GM21723 (cell line): ENCODE measurements at regions not wholly inside any gene's neighbourhood (a gene's known extent, or its start where the extent isn't known, plus 50 kb on each side); places are given as distances from the start of the nearest gene placed in this dataset.
"Not testable (repeated sequence)": the region's sequence is repeated elsewhere in the genome, so short reads cannot be mapped to it uniquely, and the experiment has no call there.

Source experiments
- ATAC-seq: cut with Tn5 transposase; IDR thresholded peaks from one replicate; pipeline ENCODE4 v1.9.1; 2021; ENCODE audit warnings: mild to moderate bottlenecking, moderate library complexity; ENCODE audit not compliant: unreplicated experiment

DNA sequence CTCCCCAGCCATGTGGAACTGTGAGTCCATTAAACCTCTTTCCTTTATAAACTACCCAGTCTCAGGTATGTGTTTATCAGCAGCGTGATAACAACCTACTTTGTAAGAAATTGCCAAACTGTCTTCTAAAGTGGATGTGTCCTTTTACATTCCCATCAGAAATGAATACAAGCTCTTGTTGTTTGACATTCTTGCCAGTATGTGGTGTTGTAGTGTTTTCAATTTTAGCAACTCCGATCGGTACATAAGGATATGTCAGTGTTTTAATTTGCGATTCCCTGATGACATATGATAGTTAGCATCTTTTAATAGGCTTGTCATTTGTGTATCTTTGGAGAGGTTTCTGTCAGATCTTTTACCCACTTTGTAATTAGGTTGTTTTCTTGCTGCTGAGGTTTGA is 1156.3 kb upstream of the CRIM1 start:
- no peak for ATAC-seq

DNA sequence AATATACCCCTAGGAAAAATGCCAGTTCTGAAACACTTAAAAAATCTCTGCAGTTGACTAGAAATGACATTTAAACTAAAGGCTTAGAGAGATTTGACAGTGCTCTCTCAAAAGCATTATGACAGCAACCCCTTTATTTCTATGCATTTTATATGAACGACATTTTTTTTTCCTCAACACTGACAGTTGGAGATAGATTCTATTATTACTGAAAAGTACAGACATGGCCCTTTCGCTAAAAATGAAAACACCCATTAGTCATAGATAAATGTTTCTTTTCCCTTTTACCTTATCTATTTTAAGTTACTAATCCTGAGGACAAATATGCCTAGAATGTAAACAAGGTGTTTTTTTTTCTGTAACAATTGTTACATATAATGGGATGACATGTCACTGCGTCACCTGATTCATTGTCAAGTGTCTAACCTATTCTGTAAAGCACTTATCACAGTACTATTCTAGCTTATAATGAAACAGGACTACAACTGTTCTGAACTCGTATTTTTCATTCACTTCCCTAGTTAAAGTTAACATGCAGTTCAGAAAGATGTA is 1169.6 kb upstream of the CRIM1 start:
- no peak for ATAC-seq

DNA sequence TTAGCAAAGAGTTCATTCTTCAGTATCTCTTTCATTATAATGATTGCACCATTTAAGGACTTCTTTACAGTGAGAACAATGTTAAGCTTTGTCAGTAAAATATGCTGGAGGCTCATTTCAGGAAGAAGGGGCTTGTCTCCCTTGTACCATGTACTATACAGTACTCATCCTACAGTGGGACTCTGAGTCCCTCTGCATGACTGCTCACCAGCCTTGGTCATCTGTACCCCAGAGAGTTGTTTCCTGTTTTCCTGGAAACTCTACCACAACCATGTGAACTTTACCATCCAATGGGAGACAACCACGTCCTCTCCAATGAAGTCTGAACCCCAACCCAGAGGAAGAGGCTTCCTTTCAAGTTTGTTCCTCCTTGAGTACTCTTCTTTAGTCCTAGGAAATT is 1171.1 kb upstream of the CRIM1 start:
- ATAC-seq = no peak

DNA sequence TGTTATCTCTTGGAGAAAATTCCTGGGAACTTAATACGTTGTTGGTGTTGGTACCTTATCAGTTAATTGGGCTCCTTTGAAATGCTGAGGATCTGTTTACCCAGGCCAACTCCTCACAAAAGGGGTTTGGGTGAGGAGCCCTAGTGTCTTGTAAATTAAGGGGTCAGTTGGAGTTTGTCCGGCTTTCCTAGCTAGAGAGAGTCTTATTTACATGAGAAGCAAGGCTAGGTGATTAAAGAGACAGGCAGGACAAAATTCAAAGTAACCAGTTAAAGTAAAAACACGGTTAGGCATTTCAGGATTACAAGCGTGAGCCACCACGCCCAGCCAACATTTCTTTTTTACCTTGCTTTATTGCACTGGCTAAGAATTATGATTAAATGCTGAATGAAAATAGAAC is 1178.9 kb upstream of the CRIM1 start:
- ATAC-seq = not testable (repeated sequence)

DNA sequence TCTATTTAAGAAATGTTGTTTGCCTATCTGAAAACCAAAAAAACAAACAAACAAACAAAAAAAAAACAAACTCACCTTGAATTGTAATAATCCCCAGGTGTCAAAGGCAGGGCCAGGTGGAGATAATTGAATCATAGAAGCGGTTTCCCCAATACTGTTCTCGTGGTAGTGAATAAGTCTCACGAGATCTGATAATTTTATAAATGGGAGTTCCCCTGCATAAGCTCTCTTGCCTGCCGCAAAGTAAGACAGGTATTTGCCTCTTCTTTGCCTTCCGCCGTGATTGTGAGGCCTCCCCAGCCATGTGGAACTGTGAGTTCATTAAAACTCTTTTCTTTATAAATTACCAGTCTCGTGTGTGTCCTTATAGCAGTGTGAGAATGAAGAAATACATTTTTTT is 1180.7 kb upstream of the CRIM1 start:
- no peak for ATAC-seq

DNA sequence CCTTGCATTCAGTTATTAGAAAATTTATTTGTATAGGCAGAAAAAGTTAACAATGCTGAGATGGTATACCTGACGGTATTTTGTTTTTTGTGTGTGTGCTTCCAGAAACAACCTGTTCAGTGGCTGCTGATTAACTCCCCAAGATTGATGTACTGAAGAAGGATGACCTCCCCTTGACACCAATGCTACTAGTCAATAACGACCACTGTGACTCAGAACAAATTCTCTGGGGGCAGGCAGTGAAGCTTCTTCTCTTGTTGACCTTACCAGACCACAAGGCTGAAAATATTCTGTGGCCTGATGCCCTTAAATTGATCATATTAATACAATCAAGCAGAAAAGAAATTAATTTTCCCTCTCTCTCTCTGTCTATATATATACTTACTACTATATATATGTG is 1182.9 kb upstream of the CRIM1 start:
- no peak for ATAC-seq

DNA sequence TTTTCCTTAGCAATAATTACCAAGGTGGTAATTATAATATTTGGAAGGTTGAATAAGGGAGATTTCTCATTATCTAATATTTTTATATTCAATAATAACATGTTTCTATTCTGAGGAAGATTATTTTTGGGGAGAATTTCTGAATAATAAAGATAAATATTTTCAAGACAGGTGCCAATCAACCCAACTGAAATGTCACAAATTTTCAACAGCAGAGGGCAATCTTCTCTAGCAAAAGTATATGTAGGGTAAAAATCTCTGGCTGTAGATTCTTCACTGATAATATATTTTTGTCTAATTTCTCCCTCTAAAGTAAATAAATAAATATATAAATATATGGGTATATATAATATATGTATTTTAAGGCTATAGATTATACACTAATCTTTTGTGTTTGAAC is 1187.2 kb upstream of the CRIM1 start:
- ATAC-seq = no peak

DNA sequence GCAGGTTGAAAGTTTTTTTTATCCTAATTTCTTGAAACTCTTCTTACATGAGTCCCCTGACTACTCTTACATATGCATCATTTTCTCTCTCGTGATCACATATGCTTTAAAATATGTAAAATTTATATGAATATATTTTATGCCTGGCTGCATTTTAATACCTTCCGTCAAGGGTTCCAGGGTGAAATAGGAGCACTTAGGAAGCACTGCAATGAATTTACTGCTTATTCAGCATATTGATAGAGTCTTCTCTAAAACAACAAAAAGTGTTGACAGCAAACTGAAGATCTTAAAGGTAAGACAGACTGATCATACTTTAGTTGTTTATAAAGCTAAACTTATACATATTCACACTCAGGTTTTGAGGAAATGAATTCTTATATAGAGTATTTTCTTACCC is 1191.6 kb upstream of the CRIM1 start:
- no peak for ATAC-seq

DNA sequence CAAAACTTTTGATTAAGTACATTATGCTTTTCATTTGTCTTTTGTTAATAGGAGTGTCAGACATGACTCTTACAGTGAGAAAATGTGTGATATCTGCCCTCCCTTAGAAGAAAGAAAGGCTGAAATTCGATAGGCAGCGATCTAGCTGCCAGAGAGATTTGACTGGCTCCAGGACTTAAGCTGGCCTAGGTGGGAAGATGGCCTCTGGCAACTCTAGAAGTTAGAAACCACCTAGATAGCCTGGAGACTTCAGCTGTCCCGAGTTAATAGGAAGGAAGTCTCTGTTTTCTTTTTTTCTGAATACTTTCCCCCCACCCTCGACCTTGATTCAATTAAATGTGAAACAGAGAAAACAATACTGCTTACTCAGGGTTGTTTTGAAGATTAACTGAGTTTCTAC is 1194.7 kb upstream of the CRIM1 start:
- no peak for ATAC-seq

DNA sequence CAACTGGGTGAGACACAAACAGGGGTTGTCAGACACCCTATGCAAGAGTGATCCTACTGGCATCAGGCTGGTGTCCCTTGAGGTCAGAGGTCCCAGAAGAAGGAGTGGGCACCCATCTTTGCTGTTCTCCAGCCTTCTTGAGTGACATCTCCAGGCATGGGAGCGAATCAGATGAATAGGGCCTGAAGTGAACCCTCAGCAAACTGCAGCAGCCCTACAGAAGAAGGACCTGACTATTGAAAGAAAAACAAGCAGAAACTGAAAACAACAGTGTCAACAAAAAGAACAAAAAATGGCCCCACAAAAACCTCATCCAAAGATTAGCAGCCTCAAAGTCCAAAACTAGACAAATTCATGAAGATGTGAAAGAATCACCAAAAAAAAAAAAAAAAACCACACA is 1229.7 kb upstream of the CRIM1 start:
- no peak for ATAC-seq

DNA sequence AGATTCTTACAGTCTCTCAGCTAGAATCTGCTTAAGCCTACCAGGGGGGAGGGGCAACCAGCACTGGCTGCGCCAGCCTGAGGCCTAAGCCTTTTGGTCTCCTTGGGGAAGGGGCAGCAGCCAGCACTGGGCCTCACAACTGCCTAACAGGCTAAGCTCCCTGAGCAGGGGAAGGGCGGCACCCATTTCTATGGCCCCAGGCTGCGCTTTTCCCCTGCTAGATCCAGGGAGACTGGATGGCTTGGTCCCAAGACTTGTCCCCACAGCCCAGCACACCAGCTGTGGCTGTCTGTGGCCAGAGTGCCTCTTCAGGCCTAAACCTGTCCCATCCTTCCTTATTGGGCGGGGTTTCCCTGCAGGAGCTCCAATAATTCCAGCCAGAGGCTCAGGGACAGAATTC is 1230.3 kb upstream of the CRIM1 start:
- ATAC-seq = no peak

DNA sequence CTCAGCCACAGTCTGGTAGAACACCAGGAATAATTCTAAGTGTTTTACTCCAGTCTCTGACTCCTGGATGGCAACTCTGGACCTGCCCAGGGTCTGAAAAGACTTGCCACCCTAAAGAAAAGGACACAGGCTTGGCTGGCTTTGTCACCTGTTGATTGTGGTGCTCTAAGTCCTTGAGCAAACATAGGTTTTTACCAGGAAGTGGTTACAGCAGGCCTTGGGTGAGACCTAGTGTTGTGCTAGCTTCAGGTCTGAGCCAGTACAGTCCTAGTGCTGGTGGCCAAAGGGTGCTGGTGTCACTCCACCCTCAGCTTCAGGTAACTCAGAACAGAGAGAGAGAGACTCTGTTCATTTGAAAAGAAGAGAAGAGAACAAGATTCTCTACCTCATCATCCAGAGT is 1239.4 kb upstream of the CRIM1 start:
- no peak for ATAC-seq

DNA sequence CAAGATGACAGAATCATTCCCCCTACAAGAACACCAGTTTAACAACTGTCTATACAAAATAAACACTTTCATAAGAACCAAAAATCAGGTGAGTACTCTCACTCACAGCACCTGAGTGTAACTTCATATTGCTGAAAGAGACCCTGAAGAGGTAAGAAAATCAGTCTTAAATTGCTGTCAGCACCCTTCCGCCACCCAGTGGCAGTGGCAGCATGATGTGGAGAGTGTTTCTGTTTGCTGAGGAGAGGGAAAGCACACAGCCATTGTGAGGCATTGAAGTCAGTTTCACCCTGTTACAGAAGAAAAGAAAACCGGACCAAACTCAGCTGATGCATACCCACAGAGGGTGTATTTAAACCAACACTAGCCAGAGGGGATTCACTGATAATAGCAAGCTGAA is 1240.8 kb upstream of the CRIM1 start:
- ATAC-seq = no peak

DNA sequence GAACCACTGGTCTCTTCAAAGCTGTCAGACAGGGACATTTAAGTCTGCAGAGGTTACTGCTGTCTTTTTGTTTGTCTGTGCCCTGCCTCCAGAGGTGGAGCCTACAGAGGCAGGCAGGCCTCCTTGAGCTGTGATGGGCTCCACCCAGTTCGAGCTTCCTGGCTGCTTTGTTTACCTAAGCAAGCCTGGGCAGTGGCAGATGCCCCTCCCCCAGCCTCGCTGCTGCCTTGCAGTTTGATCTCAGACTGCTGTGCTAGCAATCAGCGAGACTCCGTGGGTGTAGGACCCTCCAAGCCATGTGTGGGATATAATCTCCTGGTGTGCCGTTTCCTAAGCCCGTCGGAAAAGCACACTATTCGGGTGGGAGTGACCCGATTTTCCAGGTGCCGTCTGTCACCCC is 1243.2 kb upstream of the CRIM1 start:
- not testable (repeated sequence) for ATAC-seq

DNA sequence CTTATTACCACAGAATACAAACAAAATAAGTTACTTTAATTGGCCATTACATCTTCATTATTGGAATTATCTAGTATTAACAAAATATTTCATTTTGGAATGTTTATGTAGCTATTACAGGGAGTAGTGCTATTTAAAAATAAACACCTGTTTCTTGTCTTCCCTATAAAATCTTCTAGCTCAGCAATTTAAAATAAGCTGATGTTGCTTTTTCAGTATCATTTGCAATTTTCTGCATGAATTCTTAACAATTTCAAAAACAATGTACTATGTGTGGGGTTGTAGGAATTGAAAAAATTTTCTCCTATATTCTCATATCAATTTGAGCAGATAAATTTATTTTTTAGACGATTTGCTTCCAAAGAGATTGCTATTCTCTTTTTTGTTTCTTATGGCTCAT is 1251.3 kb upstream of the CRIM1 start:
- ATAC-seq = no peak

DNA sequence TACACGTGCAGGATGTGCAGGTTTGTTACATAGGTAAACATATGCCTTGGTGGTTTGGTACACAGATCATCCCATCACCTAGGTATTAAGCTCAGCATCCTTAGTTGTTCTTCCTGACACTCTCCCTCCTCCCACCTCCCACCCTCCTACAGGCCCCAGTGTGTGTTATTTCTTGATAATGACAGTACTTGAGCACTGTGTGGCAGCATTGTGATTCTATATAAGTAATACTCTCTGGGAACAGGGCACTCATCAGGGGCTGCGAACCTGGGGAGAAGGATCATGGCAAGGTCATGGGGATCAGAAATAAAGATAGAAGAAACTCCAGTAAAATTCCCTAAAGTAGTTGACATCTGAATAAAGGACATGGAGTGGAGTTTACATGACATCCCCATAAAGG is 1256.2 kb upstream of the CRIM1 start:
- ATAC-seq = no peak

DNA sequence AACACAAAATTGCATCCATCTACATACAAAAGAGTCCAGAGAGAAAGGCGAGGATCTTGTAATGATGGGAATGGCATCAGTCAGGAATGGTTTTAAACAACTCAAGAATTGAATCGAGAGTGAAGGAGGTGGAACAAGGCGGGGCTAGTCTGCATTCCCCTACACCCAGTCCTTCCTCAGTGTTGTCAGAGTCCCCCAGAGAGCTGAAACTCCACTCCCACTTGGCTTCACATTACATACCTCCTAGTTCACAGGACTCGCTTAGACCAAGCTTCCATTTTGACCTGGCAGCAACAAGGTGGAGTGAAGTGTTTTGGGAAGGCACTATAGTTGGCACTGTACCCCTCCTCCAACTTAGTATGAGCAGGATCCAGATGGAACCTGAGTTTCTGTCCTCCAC is 1273.5 kb upstream of the CRIM1 start:
- no peak for ATAC-seq

DNA sequence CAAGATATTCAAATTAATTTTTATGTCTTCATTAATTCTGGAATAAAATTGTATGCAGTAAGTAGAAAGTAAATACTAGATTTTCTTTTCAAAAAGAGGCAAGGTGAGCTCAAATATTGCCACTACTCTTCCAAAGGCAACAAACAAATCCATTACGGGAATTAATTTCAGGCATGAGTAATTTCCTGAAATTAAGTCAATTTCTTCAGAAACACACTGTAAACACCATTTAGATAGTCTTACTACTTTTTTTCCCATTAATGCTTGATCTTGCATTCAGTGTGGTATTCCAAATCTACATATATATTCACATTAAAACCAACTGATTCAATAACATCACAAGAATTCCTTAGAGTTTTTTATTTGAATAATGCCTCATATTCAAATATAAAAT is 1274.0 kb upstream of the CRIM1 start:
- ATAC-seq = no peak

DNA sequence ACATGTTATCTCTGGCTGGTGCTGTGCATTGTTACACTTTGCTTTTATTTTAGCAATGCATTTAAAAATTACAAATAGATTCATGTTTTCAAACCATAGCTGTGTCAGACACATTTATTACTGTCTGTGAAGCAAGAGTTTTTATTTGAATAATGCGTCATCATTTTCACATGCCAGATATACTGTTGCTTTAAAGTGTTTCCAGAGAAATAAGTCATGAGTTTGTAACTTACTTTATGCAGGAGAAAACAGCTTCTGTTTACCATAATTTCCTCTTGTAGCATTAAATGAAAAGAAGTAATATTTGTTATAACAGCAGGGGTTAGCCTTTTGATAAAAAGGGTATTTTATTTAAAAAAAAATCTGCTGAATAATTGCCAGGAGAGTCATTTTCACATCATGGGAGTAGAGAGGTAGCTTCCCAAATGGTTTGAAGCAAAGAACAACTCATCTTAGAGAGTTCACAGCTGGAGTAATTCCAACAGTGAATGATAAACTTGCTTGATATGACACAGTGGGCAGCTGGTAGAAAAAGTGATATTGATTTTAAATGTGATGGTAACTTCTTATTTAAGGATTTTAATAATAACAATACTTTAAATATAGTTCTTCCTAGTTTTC is 1274.5 kb upstream of the CRIM1 start:
- ATAC-seq = no peak

DNA sequence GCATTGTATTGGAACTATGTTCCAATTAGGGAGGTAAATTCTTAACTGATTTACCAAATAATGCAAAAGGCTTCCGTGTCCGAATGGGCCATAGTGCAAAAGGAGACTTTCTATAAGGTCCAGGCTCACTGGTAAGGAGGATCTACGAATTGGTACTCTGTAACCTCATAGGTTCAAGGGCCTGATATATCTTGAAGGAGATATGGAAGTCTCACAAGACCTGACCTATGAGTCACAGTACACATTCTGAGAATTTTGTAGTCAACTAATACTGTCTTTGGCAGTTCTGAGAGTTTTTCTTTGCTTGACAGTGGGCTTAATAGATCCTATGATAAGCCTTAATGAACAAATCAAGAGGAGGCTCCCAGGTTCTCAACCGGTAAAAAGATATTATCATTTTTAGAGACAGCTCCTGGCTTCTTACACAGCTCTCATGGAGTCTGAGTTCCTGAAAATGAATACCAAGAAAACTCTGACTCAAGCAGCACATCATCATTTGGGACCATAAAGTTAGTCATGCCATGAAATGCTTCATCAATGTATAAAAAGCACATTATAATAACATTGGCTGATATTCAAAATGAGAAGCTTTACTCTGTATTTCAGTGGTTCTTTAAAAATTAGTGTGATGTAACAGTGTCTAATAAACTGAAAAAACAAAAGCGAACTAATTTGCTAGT is 1275.2 kb upstream of the CRIM1 start:
- ATAC-seq = no peak

DNA sequence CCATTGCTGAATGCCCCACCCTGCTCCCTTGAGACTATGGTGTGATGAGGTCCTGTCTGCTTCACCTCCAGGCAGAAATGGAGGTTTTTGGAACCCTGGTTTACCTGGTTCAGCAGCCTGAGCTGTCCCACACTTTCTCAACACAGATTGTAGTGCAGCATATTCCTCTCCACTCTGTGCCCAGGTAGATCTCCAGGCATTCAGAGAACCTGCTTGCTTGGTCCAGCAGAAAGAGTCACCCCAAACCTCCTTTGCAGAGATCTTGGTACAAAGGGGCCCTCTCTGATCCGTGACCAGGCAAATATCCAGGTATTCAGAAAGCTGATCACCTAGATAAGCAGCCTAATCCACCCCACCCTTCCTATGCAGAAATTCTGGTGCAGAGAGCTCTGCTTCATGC is 1288.2 kb upstream of the CRIM1 start:
- ATAC-seq = no peak

DNA sequence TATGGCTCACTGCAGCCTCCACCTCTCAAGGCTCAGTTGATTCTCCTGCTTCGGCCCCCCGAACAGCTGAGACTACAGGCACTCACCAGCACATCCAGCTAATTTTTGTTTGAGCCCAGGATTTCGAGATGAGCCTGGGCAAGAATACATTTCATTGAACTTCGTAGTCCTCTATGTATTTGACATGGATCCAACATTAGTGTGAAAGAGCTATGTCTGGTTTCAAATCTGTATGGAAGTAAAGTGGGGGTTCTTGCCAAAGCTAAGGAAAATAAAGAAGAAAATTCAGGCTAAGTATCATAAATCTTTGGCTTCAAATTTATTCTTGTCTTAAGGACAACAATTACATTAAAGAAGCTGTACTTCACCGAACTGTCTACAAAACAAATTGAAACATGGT is 1291.7 kb upstream of the CRIM1 start:
- ATAC-seq = no peak

DNA sequence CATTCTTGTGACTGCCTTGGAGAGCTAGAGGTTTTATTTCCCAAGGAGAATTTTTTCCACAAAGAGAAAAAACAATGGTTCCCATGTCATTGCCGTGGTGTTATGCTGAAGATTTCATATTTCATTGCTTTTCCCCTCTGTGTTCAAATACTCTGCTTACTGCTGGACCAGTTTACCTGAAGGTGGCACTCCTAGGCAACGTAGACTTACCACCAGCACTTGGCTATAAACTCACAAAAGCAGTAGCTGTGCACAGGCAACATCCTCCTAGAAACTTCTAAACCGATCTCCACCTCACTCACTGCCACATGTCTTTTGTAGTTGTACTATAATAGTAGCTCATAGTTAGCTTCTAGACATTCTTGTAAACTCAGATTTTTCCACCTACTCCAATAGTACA is 1319.7 kb upstream of the CRIM1 start:
- ATAC-seq = no peak
